ENCODE measurements at regions not wholly inside any gene's neighbourhood (a gene's known extent, or its start where the extent isn't known, plus 50 kb on each side); places are given as distances from the start of the nearest gene placed in this dataset.
"Not testable (repeated sequence)": the region's sequence is repeated elsewhere in the genome, so short reads cannot be mapped to it uniquely, and the experiment has no call there.

GRCh38 chr10:111634191-111634590, 549.4 kb downstream of the GPAM start:
- no peak for DNase-seq

GRCh38 chr10:111646021-111646420, 537.5 kb downstream of the GPAM start:
- DNase-seq, result no peak

GRCh38 chr10:111648046-111648445, 535.5 kb downstream of the GPAM start:
- DNase-seq, result no peak

GRCh38 chr10:111649080-111649479, 534.5 kb downstream of the GPAM start:
- DNase-seq, result not testable (repeated sequence)

GRCh38 chr10:111650088-111650487, 533.5 kb downstream of the GPAM start:
- no peak for DNase-seq

GRCh38 chr10:111656066-111656465, 527.5 kb downstream of the GPAM start:
- DNase-seq, result no peak

GRCh38 chr10:111677759-111678158, 505.8 kb downstream of the GPAM start:
- no peak for DNase-seq

GRCh38 chr10:111686796-111687195, 496.8 kb downstream of the GPAM start:
- DNase-seq, result no peak

GRCh38 chr10:111698711-111699110, 484.9 kb downstream of the GPAM start:
- no peak for DNase-seq

GRCh38 chr10:111703986-111704385, 479.6 kb downstream of the GPAM start:
- no peak for DNase-seq

- DNase-seq, result no peak
Observed at GRCh38 chr10:111705021-111705420, 478.5 kb downstream of the GPAM start.

GRCh38 chr10:111706331-111706730, 477.2 kb downstream of the GPAM start:
- DNase-seq, result no peak

- no peak for DNase-seq
Observed at GRCh38 chr10:111707076-111707475, 476.5 kb downstream of the GPAM start.

GRCh38 chr10:111709603-111710002, 474.0 kb downstream of the GPAM start:
- no peak for DNase-seq

GRCh38 chr10:111716032-111716431, 467.5 kb downstream of the GPAM start:
- no peak for DNase-seq

GRCh38 chr10:111724121-111724520, 459.4 kb downstream of the GPAM start:
- DNase-seq, result no peak

- no peak for DNase-seq
Observed at GRCh38 chr10:111725050-111725449, 458.5 kb downstream of the GPAM start.

- DNase-seq, result no peak
Observed at GRCh38 chr10:111732166-111732785, 451.3 kb downstream of the GPAM start.

- no peak for DNase-seq
Observed at GRCh38 chr10:111739125-111739873, 444.3 kb downstream of the GPAM start.

- no peak for DNase-seq
Observed at GRCh38 chr10:111739874-111740139, 443.8 kb downstream of the GPAM start.

- no peak for DNase-seq
Observed at GRCh38 chr10:111745982-111746381, 437.6 kb downstream of the GPAM start.

- no peak for DNase-seq
Observed at GRCh38 chr10:111747751-111748150, 435.8 kb downstream of the GPAM start.

GRCh38 chr10:111748184-111748583, 435.4 kb downstream of the GPAM start:
- DNase-seq, result no peak

- DNase-seq, result no peak
Observed at GRCh38 chr10:111750165-111750849, 433.3 kb downstream of the GPAM start.

Measured in NCI-H345 (cell line).